Midbrain (tissue), 1 donor: ENCODE measurements at regions not wholly inside any gene's neighbourhood (a gene's known extent, or its start where the extent isn't known, plus 50 kb on each side); places are given as distances from the start of the nearest gene placed in this dataset.

Experiments
- DNase-seq: peaks from one replicate; lab custom pipeline; 2025; lab: John Stamatoyannopoulos, UW

GRCh38 chr1:29460694-29461093, 224.4 kb downstream of the PTPRU start:
- no peak for DNase-seq

- DNase-seq: no peak
Observed at GRCh38 chr1:29460041-29460610, 223.8 kb downstream of the PTPRU start.

DNA sequence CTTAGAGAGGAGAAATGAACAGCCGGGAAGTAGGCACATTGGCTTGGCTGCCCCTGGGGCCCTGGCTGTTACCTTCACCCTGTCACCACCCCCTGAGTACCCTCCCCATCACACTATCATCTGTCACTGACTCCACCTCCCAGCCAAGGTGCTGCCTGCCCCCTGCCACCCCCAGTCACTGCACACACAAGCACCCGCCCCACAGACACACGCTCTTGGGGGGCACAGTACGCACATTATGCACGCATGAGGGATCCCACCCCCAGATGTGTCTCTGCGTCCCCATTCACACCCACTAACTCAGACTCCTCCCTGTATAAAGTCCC, 223.3 kb downstream of the PTPRU start:
- DNase-seq: no peak

- no peak for DNase-seq
Observed at GRCh38 chr1:29458737-29459619, 222.7 kb downstream of the PTPRU start.

DNA sequence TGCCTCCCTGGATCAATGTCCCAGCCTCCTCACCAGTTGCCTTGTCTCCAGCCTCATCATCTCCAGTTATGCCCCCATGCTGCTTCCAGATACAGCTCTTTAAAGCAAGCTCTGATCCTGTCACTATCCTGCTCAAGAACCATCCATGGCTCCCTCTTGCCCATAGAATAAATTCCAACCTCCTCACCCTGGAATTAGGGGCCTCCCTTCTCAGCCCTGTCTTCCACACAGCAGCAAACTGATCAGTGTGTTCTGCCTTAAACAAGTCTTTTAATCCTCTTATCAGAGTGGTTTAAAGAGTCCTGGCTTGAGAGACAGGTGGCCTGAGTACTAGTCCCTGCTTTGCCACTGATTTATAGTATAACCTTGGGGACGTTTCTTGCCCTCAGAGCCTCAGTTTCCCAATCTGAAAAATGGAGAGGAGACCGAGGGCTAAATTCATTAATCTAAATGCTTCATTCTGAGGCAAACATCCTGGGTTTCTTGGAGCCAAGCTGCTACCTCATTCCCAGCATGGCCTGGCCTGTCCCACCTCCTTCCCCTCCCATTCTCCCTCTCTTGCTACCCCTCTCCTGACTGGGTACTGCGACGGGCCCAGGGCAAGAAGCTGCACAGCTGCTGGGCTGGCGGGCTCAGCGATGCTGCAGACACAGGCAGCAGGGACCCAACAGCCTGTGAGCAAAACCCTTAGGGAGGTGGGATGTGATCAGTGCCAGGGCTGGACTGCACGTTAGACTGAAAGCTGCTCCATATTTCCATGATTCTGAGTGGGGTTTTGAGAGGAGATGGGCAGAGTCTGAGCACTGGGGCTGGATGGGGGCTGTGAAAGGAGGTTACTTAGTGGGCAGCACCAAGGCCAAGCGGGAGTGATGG, 221.4 kb downstream of the PTPRU start:
- DNase-seq: no peak

GRCh38 chr1:29456685-29457435, 220.5 kb downstream of the PTPRU start:
- DNase-seq: no peak

DNA sequence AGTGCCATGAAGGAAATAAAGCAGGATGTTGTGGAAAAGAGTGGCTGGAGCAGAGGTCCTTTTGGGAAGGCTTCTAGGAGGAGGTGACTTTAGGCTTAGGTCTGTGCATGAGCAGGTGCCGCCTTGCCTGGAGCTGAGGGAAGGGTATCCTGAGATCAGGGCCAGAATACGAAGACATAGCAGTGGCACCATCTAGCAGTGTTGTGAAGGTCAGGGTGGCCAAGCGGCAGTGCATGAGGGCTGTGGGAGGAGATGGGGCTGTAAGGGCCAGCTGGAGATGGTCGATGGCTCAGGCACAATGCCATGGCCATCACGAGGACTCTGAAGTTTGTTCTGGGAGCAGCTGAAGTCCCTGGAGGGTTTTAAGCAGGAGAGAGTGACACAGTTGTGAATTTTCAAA, 219.5 kb downstream of the PTPRU start:
- no peak for DNase-seq

DNA sequence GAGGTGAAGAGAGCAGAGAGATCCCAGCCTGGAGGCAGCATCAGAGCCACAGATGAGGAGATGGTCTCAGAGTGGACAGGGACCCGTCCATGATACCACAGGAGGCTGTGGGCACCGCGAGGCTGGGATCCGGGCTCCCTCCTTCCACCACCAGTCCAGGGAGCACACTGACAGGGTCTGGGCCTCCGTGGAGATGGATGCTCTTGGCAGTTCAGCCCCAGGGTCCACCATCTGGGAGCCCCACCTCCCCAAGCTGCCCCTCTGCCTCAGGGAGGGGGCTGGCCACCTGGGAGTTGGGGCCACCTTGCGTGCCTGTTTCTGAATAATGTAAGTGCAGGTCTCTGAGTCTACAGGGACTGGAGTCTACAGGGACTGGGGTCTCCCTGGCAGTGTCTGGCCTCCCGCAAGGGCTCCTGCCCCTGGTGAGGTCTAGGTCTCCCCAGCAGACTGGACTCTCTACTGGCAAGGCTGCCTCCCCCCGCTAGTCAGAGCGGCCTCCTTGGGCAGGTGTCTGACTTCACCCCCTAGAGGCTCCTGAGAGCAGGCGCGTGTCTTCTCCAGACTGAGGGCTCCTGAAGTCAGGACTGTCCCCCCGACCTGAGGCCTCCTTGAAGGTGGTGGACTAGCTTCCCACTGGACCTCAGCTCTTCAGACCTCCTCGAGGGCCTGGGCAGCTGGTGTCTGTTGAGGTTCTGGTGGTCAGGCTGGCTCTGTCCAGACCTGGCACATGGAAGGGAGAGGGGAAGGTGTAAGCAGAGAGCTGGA, 218.5 kb downstream of the PTPRU start:
- DNase-seq: no peak

DNA sequence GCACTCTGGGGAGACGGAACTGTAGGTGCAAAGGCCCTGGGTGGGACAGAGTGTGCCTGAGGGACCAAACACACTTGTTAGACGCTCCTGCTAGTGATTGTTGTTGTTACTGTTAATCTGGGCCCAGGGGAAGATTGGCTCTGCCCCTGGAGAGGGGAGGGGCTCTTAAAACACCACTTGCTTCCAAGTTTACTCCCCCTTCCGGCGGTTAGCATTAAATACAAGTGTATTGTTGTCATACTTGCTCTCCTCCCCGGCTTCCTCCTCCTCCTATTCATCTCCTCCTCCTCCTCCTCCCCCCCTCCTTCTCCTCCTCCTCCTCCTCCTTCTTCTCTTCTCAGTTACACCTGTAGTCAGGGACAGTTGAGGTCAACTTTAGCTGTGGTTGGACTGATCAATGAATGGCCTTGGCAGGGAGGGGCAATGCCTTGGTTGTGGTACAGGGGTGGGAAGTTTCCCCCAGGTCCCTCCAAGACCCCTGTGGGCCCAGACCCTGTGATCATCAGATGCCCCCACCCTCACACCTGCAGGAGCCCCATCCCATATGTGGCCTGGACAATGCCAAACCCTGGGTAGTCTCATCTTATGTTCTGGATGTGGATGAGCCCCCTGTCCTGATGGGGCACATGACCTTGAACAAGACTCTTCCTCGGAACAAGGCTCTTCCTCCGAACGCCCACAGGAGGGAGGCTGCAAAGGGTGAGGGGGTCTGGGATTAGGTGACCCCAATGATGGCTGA, 217.3 kb downstream of the PTPRU start:
- DNase-seq: no peak

DNA sequence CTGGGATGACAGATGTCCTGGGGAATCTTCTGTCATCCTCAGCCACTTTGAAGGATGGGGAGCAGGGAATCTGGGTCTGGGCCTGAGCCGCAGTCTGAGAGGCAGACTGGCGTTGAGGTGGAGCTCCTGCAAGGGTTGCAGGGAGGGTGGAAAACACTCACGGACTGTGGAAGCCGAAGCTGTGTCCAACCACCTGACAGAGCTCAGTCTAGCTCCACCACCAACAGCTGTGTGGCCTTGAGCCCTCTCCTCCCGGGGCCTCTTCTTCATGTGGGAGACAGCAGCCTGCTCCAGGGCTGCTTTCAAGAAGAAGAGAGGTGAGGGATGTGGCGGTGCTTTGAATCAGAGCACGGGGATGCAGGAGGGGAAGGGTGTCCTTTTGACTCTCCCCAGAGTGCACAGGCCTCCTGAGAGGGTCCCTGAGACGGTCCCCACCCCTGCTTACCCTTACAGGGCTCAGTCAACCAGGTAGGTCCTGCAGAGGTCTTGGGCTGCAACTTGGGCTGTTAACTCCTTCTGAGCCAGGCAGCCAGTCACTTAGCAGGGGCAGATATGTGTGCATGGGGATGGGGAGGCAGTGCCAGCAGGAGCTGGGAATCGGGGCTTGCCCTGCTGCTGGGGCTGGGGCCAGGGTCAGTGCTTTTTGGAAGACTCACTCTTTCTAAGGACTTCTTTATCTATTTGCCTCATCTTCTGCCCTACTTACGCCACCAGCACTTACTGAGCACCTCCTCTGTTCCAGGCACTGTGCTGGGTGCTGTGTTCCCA, 216.3 kb downstream of the PTPRU start:
- DNase-seq: no peak

DNA sequence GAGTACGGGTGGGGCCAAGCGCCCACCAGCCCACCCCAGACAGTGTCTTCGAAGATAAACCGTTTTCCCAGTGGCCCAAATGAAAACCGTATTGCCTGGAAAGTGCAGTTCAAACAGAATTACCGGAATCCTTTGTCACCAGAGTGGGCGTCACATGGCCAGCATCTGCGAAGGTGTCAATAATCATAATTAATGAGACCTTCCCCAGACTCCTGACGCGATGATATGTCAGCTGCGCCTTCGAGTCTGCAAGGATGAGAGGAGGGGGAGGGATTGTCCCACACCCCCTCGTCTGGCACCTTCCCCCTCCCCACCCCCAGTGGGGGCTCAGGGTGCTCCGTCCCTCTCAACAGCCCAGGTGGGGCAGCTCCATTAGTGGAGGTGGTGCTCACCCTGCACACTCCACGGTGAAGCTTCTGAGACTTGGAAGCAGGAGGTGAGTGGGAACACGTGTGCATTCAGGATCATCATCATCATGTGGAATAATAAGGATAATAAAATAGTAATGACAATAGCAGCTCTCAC, 215.1 kb downstream of the PTPRU start:
- DNase-seq: no peak

GRCh38 chr1:29450591-29450990, 214.3 kb downstream of the PTPRU start:
- no peak for DNase-seq

DNA sequence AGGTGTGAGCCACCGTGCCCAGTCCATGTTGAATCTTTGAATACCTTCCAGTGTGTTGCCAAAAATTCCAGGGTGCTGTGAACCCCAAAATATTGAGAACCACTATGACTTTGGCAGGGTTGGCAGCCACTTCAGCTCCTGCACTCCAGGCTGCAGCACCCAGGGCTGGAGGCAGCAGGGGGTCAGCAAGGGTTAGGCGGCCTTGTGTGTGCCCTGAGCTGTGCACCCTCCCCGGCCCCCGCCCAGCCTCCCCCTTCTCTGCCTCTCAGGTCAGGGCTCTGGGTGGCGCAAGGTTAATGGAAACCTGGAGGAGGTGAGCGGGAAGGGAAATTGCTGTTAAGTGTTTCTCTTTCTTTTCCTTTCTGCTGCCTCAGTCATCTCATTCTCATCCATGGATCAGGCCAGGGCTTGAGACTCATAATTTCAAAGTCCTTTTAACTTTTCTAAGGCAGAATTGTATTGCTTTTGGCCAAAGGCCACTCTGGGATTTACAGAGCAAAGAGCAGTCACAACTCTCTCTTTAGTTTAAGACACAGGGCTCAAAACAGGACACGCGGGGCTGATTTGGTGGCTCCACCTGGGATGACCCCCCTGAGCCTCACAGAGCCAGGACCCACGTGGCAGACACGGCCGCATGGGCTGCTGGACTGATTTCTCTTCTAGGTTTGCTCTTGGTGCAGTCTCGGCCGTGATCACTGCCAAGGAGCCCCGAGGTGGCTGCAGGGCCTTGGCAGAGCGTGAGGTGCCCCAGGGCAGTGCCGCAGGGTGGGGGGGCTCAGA, 212.3 kb downstream of the PTPRU start:
- no peak for DNase-seq

- no peak for DNase-seq
Observed at GRCh38 chr1:29447368-29447767, 211.0 kb downstream of the PTPRU start.

GRCh38 chr1:29444782-29445729, 208.7 kb downstream of the PTPRU start:
- DNase-seq: no peak

DNA sequence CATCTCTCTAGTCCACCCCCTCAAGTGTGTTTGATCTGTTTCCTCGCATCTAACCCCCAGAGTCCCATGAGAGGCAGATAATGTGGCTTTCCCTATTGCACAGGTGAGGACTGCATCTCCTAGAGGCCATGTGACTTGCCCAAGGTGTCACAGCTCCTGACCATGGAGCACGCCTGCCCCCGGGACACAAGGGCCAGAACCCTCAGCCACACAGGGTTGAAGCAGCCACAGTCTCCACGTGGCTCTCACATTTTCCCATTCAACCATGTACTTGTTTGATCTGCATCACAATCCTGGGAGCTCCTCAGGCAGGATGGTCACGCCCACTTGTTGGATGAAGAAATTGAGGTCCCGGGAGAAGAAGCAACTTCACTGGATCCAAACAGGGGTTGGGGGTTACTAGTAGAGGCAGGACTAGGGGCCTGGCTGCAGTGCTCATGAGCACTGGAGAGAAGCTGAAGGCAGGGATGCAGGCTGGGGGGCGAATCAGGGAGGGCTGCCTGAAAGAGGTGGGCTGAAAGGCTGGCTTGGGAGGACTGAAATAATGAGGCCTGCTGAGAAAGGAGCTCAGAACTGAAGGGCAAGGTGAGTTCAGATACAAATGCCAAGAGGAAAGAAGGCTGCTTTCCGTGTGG, 207.9 kb downstream of the PTPRU start:
- no peak for DNase-seq
